ENCODE measurements at regions not wholly inside any gene's neighbourhood (a gene's known extent, or its start where the extent isn't known, plus 50 kb on each side); places are given as distances from the start of the nearest gene placed in this dataset.

GRCh38 chr3:193865339-193865738 is 270.6 kb upstream of the HES1 start:
- TF ChIP-seq CTCF (IDR thresholded peaks at IDR 0.05) (no peak), POLR2A (IDR thresholded peaks at IDR 0.05) (no peak)

Data from adrenal gland (tissue), 5 donors.